Gastrocnemius medialis (tissue), 4 donors: ENCODE measurements at regions not wholly inside any gene's neighbourhood (a gene's known extent, or its start where the extent isn't known, plus 50 kb on each side); places are given as distances from the start of the nearest gene placed in this dataset.

Experiments used
- CTCF ChIP-seq, 5 experiments: fragments of 450-650 bp in 3 of 5; fragments of 200-600 bp in 2 of 5; sonication (generic) in 2 of 5; IDR thresholded peaks in 4 of 5; conservative IDR thresholded peaks in 1 of 5; 1 replicate in 4 of 5; 2 replicates in 1 of 5; pipeline ENCODE4 v1.5.1; 2016 to 2019; ENCODE audit warnings: antibody characterized with exemption in 5 of 5, mild to moderate bottlenecking in 3 of 5, moderate library complexity in 3 of 5
- POLR2A ChIP-seq, 2 donors: fragments of 450-650 bp; IDR thresholded peaks; one replicate each; pipeline ENCODE4 v1.6.1; 2017; ENCODE audit warnings: antibody characterized with exemption in 2 of 2, mild to moderate bottlenecking in 2 of 2, moderate library complexity in 2 of 2

- TF ChIP-seq CTCF (IDR thresholded peaks at IDR 0.05 in 4 of 5, conservative IDR thresholded peaks at IDR 0.05 in 1 of 5) (no peak), POLR2A (IDR thresholded peaks at IDR 0.05) (no peak)
Measured at GRCh38 chr2:9113916-9114315, 92.7 kb upstream of the ASAP2 start.
